A549 (cell line): ENCODE measurements at regions not wholly inside any gene's neighbourhood (a gene's known extent, or its start where the extent isn't known, plus 50 kb on each side); places are given as distances from the start of the nearest gene placed in this dataset.
A peak's percentile ranks its signal among the peaks of the same experiment; 100 is the strongest.
"Not testable (repeated sequence)": the region's sequence is repeated elsewhere in the genome, so short reads cannot be mapped to it uniquely, and the experiment has no call there.

ENCODE experiments used
- ATAC-seq, 2 experiments: fragments of 200-7000 bp in 1 of 2; fragments of >200 bp in 1 of 2; cut with Nextera tagmentation in 1 of 2; cut with Tn5 transposase in 1 of 2; 3 replicates each; pipeline versions ENCODE4 v1.8.0 to v1.9.1; 2018 to 2020; ENCODE audit warnings: mild to moderate bottlenecking in 1 of 2, moderate library complexity in 1 of 2
- CTCF ChIA-PET: fragments of 300-600 bp; sonication (Branson Sonifier 250); formaldehyde crosslinking; extraction: SDS; loops from one replicate; lab custom pipeline; 2021; ENCODE audit warnings: antibody characterized with exemption, inconsistent platforms; lab: Yijun Ruan, JAX
- POLR2A ChIA-PET: fragments of 350-600 bp; formaldehyde crosslinking; extraction: SDS; loops from one replicate; lab custom pipeline; 2021; ENCODE audit warnings: antibody characterized with exemption, inconsistent platforms; lab: Yijun Ruan, JAX
- DNase-seq, 2 experiments: peaks; one replicate each; pipeline versions ENCODE4 v3.0.0 to v3.0.0-alpha.2; 2011 to 2016; ENCODE audit warnings: low read depth in 1 of 2, low spot score in 1 of 2
- FAIRE-seq: peaks from 2 replicates; lab custom pipeline; 2011; peaks lifted over from hg19 to GRCh38; lab: Jason Lieb, UNC
- H3K27ac ChIP-seq, 2 experiments: fragments of >200 bp; sonication (Bioruptor Twin); formaldehyde crosslinking; 3 replicates each; pipeline ENCODE4 v1.5.1; 2016 to 2017
- H3K4me1 ChIP-seq: fragments of >200 bp; sonication (Bioruptor Twin); formaldehyde crosslinking; 3 replicates; pipeline ENCODE4 v1.6.1; 2016
- H3K4me2 ChIP-seq: fragments of >200 bp; sonication (Bioruptor Twin); formaldehyde crosslinking; 3 replicates; pipeline ENCODE4 v1.6.1; 2016
- H3K4me3 ChIP-seq: fragments of >200 bp; sonication (Bioruptor Twin); formaldehyde crosslinking; 3 replicates; pipeline ENCODE4 v1.5.1; 2016
- H3K9me3 ChIP-seq: fragments of >200 bp; sonication (Bioruptor Twin); formaldehyde crosslinking; 3 replicates; pipeline ENCODE4 v1.6.1; 2016
- CBX2 ChIP-seq: fragments of 200-600 bp; sonication (generic); IDR thresholded peaks from 2 replicates; pipeline ENCODE4 v1.6.1; 2016; ENCODE audit warnings: low read depth, mild to moderate bottlenecking, borderline replicate concordance
- CEBPB ChIP-seq, 2 experiments: fragments of >200 bp in 1 of 2; sonication (Bioruptor Twin) in 1 of 2; formaldehyde crosslinking in 1 of 2; IDR thresholded peaks; 2 replicates each; pipeline ENCODE4 v1.6.1; 2012 to 2016
- ESRRA ChIP-seq: fragments of 150-350 bp; IDR thresholded peaks from 2 replicates; pipeline ENCODE4 v1.6.1; 2014; ENCODE audit warnings: mild to moderate bottlenecking, low read length, borderline replicate concordance
- HEYL ChIP-seq: fragments of 250-450 bp; sonication (Bioruptor Pico); IDR thresholded peaks from 2 replicates; pipeline ENCODE4 v1.8.0; 2021; ENCODE audit warnings: mild to moderate bottlenecking, moderate library complexity
- MAFK ChIP-seq: fragments of 450-650 bp; IDR thresholded peaks from 2 replicates; pipeline ENCODE4 v1.6.1; 2014; ENCODE audit not compliant: partially characterized antibody
- MYC ChIP-seq: IDR thresholded peaks from 2 replicates; pipeline ENCODE4 v1.6.1; 2012; ENCODE audit warnings: mild to moderate bottlenecking, inconsistent platforms, low read length, improper control_type of control experiment, borderline replicate concordance
- NFE2L2 ChIP-seq: fragments of 150-350 bp; conservative IDR thresholded peaks from 2 replicates; pipeline ENCODE4 v1.6.1; 2014; ENCODE audit warnings: low read length
- POLR2A ChIP-seq: IDR thresholded peaks from 2 replicates; pipeline ENCODE4 v1.6.1; 2012; ENCODE audit warnings: mild to moderate bottlenecking, low read length
- POLR2AphosphoS2 ChIP-seq: conservative IDR thresholded peaks from 2 replicates; pipeline ENCODE4 v1.6.1; 2012; ENCODE audit warnings: low read length, improper control_type of control experiment, inconsistent platforms
- RARB ChIP-seq: fragments of 250-450 bp; sonication (Bioruptor Pico); IDR thresholded peaks from 2 replicates; pipeline ENCODE4 v1.8.0; 2021; ENCODE audit warnings: mild to moderate bottlenecking, moderate library complexity
- RCOR1 ChIP-seq: fragments of 150-350 bp; IDR thresholded peaks from 2 replicates; pipeline ENCODE4 v1.6.1; 2014; ENCODE audit warnings: antibody characterized with exemption, low read length, low read depth
- RFX5 ChIP-seq: fragments of 450-650 bp; IDR thresholded peaks from 2 replicates; pipeline ENCODE4 v1.7.1; 2014; ENCODE audit warnings: antibody characterized with exemption, mild to moderate bottlenecking, moderate library complexity
- SMC3 ChIP-seq: fragments of >200 bp; sonication (Bioruptor Twin); formaldehyde crosslinking; IDR thresholded peaks from 3 replicates; pipeline ENCODE4 v1.6.1; 2018; ENCODE audit warnings: inconsistent platforms
- SREBF2 ChIP-seq: fragments of 450-650 bp; IDR thresholded peaks from 2 replicates; pipeline ENCODE4 v1.6.1; 2014; ENCODE audit warnings: mild to moderate bottlenecking, moderate library complexity
- TFCP2L1 ChIP-seq: fragments of 250-450 bp; sonication (Bioruptor Pico); IDR thresholded peaks from 2 replicates; pipeline ENCODE4 v1.5.0; 2021; ENCODE audit warnings: mild to moderate bottlenecking
- TP53 ChIP-seq: fragments of 250-450 bp; sonication (Bioruptor Pico); IDR thresholded peaks from 2 replicates; pipeline ENCODE4 v1.5.0; 2021; ENCODE audit warnings: mild to moderate bottlenecking, moderate library complexity
- ZC3H11A ChIP-seq: fragments of 450-650 bp; IDR thresholded peaks from 2 replicates; pipeline ENCODE4 v1.6.1; 2014; ENCODE audit warnings: antibody characterized with exemption, mild to moderate bottlenecking
- ZFP36 ChIP-seq: fragments of 450-650 bp; IDR thresholded peaks from 2 replicates; pipeline ENCODE4 v1.6.1; 2014; ENCODE audit warnings: borderline replicate concordance; ENCODE audit not compliant: partially characterized antibody
- ZSCAN20 ChIP-seq: fragments of 250-450 bp; sonication (Bioruptor Pico); IDR thresholded peaks from 2 replicates; pipeline ENCODE4 v1.8.0; 2022; ENCODE audit warnings: mild to moderate bottlenecking, moderate library complexity
- WGBS: methylation state at CpG from one replicate; pipeline ENCODE4 v1.1.6; 2017; ENCODE audit errors: missing lambda C conversion rate; 5-methylcytosine and 5-hydroxymethylcytosine counted together
- TF ChIP-seq, protein P1 (sequence below): IDR thresholded peaks from 2 replicates; pipeline ENCODE4 v1.6.1; 2012; ENCODE audit warnings: low read depth, borderline replicate concordance
- TF ChIP-seq, protein P2 (sequence below): fragments of 450-650 bp; IDR thresholded peaks from 2 replicates; pipeline ENCODE4 v1.6.1; 2014; ENCODE audit warnings: antibody characterized with exemption
- TF ChIP-seq, protein P3 (sequence below): fragments of >200 bp; sonication (Bioruptor Twin); formaldehyde crosslinking; IDR thresholded peaks from 3 replicates; pipeline ENCODE4 v1.5.1; 2016
- TF ChIP-seq, protein P4 (sequence below): fragments of 150-350 bp; IDR thresholded peaks from 2 replicates; pipeline ENCODE4 v1.6.1; 2014; ENCODE audit warnings: low read depth, mild to moderate bottlenecking, low read length
- TF ChIP-seq, protein P5 (sequence below): fragments of >200 bp; sonication (Bioruptor Twin); formaldehyde crosslinking; IDR thresholded peaks from 3 replicates; pipeline ENCODE4 v1.6.1; 2016

DNA sequence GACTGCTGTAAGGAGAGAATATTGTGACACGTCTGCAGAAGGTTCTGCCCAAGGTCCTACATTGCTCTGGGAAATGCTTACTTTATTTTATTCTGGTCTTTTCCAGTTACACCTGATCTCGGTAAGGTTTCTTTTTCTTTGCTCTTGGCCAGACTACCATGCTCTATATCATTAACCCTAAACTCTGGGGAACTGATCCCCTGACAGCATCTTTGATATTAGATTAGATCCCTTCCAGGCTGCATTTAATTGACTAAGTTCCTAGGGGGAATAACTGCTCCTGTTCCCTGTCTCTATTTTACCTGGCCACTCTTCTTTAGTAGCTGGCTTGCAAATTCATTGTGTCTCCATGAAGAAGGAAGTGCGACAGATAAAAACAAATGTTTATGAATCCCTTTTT is 243.5 kb downstream of the MAT2B start:
- no peak overlapping the region for H3K4me3 ChIP-seq
- no peak overlapping the region for H3K27ac ChIP-seq
- TF ChIP-seq, protein P1, sequence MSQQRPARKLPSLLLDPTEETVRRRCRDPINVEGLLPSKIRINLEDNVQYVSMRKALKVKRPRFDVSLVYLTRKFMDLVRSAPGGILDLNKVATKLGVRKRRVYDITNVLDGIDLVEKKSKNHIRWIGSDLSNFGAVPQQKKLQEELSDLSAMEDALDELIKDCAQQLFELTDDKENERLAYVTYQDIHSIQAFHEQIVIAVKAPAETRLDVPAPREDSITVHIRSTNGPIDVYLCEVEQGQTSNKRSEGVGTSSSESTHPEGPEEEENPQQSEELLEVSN: no peak
- TF ChIP-seq TP53 (CRISPR knock-in tag) (no peak), HEYL (CRISPR knock-in tag) (no peak), RCOR1 (no peak)
- DNase-seq (no peak), ATAC-seq (no peak), FAIRE-seq (no peak)
- 13% methylated on average over 3 of the region's 3 CpGs for WGBS
- H3K9me3 ChIP-seq: no peaks in the 10 kb centered on the region
- no peak overlapping the region for H3K4me2 ChIP-seq
- no peaks in the 10 kb centered on the region for H3K4me1 ChIP-seq
- ChIA-PET POLR2A (no interaction called here), CTCF (no interaction called here)

DNA sequence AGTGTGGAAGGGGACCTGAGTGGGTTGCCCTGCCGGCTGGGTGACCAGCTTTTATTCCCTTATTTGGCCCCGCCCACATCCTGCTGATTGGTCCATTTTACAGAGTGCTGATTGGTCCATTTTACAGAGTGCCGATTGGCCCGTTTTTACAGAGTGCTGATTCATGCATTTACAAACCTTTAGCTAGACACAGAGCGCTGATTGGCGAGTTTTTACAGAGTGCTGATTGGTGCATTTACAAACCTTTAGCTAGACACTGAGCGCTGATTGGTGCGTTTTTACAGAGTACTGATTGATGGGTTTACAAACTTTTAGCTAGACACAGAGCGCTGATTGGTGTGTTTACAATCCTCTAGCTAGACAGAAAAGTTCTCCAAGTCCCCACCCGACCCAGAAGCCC is 245.0 kb downstream of the MAT2B start:
- ATAC-seq, CTCF ChIA-PET, POLR2A ChIA-PET, DNase-seq, H3K4me3 ChIP-seq, H3K27ac ChIP-seq, H3K9me3 ChIP-seq, H3K4me1 ChIP-seq, FAIRE-seq, H3K4me2 ChIP-seq: not testable (repeated sequence)
- peak; percentile 39 for TF ChIP-seq MAFK
- WGBS: 30% methylated on average over 10 of the region's 10 CpGs

DNA sequence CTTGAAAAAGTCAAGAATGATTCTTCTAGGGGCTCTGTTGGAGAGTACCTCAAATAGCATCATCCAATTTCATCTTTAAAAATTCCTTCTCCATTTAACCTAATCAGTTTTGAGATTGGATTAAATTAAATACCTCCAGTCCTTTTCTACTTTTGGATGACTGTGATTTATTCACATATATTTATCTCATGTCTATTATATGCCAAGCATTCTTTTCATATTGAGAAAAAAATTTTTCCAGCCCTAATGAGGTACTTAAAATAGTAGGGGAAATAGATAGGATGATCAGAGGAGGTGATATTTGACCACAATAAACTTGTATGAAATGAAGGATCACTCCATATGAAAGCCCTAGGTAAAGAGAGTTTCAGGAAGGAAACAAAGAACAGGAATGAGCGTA is 250.1 kb downstream of the MAT2B start:
- TF ChIP-seq ZFP36 (no peak), CEBPB (IDR thresholded peaks at IDR 0.05) (no peak), RCOR1 (no peak), POLR2AphosphoS2 (no peak), ZSCAN20 (CRISPR knock-in tag) (no peak), RFX5 (no peak), SMC3 (no peak)
- TF ChIP-seq, protein P2, sequence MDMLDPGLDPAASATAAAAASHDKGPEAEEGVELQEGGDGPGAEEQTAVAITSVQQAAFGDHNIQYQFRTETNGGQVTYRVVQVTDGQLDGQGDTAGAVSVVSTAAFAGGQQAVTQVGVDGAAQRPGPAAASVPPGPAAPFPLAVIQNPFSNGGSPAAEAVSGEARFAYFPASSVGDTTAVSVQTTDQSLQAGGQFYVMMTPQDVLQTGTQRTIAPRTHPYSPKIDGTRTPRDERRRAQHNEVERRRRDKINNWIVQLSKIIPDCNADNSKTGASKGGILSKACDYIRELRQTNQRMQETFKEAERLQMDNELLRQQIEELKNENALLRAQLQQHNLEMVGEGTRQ: no peak
- TF ChIP-seq, protein P3, sequence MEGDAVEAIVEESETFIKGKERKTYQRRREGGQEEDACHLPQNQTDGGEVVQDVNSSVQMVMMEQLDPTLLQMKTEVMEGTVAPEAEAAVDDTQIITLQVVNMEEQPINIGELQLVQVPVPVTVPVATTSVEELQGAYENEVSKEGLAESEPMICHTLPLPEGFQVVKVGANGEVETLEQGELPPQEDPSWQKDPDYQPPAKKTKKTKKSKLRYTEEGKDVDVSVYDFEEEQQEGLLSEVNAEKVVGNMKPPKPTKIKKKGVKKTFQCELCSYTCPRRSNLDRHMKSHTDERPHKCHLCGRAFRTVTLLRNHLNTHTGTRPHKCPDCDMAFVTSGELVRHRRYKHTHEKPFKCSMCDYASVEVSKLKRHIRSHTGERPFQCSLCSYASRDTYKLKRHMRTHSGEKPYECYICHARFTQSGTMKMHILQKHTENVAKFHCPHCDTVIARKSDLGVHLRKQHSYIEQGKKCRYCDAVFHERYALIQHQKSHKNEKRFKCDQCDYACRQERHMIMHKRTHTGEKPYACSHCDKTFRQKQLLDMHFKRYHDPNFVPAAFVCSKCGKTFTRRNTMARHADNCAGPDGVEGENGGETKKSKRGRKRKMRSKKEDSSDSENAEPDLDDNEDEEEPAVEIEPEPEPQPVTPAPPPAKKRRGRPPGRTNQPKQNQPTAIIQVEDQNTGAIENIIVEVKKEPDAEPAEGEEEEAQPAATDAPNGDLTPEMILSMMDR: no peak
- FAIRE-seq (no peak), ATAC-seq (no peak), DNase-seq (no peak)
- POLR2A ChIA-PET: no interaction called here
- Histone ChIP-seq H3K4me3 (no peak overlapping the region), H3K4me1 (no peaks in the 10 kb centered on the region), H3K9me3 (no peaks in the 10 kb centered on the region), H3K4me2 (no peak overlapping the region), H3K27ac (no peak overlapping the region)
- CTCF ChIA-PET: no interaction called here
- 12% methylated on average over 1 of the region's 1 CpG for WGBS

DNA sequence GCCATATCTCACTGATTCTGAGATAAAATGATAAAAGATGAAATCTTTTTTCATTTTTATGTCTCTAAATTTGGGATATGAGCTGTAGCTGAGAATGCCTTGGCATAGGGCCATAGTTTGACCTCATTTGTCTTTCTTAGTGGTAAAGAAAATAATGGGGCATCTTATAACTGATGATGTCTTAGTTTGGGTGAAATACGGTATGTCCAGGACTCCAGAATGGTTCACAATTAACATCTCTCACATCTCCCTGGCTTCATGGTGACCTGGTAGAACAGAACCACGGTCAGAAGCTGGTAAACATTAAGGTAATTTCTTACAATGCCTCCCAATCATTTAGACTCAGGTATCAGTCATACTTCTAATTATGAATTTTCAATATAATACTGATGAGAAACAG is 250.8 kb downstream of the MAT2B start:
- ATAC-seq: no peak
- no peaks in the 10 kb centered on the region for H3K4me1 ChIP-seq
- no peak overlapping the region for H3K4me3 ChIP-seq
- H3K9me3 ChIP-seq: no peaks in the 10 kb centered on the region
- DNase-seq: no peak
- POLR2A ChIA-PET: no interaction called here
- no peak for FAIRE-seq
- H3K27ac ChIP-seq: no peak overlapping the region
- CTCF ChIA-PET: interaction anchor here (0.7 kb wide), 1 partner anchor 192 kb away, joined by 3 read pairs; no protein-coding TSS in a partner anchor
- H3K4me2 ChIP-seq: no peak overlapping the region
- WGBS: 13% methylated on average over 2 of the region's 2 CpGs
- TF ChIP-seq SREBF2 (no peak), ESRRA (no peak), ZC3H11A (no peak), POLR2A (no peak), TFCP2L1 (no peak), RARB (no peak), CBX2 (no peak), MYC (no peak), NFE2L2 (no peak)
- TF ChIP-seq, protein P1: no peak
- TF ChIP-seq, protein P3: no peak
- TF ChIP-seq, protein P4, sequence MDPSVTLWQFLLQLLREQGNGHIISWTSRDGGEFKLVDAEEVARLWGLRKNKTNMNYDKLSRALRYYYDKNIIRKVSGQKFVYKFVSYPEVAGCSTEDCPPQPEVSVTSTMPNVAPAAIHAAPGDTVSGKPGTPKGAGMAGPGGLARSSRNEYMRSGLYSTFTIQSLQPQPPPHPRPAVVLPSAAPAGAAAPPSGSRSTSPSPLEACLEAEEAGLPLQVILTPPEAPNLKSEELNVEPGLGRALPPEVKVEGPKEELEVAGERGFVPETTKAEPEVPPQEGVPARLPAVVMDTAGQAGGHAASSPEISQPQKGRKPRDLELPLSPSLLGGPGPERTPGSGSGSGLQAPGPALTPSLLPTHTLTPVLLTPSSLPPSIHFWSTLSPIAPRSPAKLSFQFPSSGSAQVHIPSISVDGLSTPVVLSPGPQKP: no peak
- TF ChIP-seq, protein P5, sequence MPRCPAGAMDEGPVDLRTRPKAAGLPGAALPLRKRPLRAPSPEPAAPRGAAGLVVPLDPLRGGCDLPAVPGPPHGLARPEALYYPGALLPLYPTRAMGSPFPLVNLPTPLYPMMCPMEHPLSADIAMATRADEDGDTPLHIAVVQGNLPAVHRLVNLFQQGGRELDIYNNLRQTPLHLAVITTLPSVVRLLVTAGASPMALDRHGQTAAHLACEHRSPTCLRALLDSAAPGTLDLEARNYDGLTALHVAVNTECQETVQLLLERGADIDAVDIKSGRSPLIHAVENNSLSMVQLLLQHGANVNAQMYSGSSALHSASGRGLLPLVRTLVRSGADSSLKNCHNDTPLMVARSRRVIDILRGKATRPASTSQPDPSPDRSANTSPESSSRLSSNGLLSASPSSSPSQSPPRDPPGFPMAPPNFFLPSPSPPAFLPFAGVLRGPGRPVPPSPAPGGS: no peak
